ENCODE measurements at regions not wholly inside any gene's neighbourhood (a gene's known extent, or its start where the extent isn't known, plus 50 kb on each side); places are given as distances from the start of the nearest gene placed in this dataset.

DNA sequence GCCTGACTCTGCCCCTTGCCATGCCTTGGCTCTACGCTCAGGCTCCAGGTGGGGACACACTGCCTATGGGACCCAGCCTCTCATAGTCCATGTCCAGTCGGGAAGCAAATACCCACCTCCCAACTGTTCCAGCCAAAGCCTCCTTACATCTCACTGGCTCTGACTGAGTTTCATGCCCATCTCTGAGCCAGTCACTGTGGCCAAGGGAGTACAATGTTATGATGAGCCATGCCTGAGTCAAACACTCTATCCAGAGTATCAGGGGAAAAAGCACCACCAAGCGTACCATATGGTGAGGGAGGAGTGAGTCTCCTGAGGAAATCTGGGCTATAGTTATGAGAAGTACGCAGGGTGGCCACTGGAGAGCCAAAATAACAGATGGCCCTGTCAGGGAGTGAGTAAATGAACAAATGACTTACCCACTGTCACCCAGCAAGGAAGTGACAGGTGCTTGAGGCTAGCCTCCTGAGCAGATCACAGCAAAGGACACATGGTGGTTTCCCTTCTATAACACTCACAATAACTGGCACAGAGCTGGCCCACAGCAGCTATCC lies 236.6 kb upstream of the GJB5 start:
- DNase-seq = no peak

- DNase-seq = no peak
These were observed 234.7 kb upstream of the GJB5 start for GRCh38 chr1:34520111-34520510.

DNA sequence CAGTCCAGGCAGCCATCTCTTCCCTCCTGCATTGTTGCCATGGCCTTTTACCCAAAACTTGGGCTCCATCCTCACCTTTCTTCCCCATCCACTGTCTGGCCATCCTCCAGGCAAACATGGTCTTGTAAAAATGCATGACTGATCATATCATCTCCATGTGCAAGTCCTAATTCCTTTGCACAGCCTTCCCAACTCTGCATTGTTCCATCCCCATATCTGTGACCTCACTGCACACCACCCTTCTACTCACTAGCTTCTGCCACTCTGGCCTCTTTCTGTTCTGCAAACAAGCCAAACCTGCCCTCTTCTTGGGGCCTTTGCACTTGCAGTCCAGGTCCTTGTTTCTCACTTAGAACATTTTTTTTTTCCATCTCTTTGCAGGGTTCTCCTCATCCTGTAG lies 230.1 kb upstream of the GJB5 start:
- no peak for DNase-seq

DNA sequence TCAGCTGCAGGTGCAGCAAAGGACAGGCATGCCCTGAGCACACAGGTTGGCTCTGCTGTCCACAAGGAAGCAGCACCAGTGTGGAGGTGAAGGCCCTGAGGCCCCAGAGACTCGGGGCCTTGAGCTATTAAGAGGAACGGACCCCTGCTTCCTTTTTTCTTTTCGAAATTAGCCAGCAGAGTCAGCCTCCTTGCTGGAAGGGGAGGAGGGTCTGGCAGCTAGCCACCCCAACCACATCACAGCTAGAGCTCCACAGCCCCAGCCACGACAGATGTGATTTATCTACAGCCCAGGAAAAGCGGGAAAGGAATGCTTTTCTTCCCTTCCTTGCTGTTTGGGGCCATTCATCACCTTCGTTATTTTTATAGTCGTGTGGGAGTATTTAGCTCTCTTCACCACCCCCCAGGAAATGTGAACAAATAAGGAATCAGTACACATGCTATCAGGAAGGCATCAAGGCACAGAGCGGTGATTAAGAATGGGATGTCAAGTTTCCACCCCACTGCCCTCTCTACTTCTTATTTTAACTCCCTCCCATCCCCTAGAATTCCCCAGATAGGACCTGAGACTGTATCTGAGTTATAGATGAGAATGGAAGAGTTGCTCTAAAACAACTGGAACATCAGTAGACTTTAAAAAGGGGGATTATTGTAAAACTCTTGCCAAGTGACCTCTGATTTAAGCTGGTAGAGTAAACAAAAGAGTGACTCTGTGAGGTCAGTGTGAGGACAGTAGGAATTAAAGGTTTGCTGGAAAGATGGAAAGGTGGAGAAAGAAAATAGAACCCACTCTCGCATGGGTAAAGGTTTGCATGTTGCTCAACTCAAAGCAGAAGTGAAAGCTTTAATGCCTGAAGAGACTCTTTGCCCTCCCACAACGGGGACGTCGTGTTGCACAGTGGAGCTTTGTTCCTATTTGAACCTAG lies 224.7 kb upstream of the GJB5 start:
- no peak for DNase-seq

DNA sequence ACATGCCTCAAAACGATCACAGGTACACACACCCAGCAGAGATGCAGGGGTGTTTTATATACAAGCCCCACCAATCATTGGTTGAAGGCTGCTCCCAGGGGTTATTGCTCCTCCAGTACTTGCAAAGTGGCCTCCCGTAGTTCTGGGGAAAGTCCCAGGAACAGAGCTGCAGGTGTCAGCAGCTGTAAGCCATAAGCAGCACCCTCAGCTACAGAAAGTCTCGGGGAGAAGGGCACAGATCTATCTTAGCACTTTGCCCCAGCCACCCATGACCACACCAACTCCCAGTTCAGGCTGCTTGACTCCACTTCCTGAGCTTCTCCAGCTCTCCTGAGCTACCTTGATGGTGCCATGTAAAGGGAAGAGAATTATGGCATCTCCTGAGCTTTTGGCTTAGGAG lies 222.7 kb upstream of the GJB5 start:
- DNase-seq = no peak

DNA sequence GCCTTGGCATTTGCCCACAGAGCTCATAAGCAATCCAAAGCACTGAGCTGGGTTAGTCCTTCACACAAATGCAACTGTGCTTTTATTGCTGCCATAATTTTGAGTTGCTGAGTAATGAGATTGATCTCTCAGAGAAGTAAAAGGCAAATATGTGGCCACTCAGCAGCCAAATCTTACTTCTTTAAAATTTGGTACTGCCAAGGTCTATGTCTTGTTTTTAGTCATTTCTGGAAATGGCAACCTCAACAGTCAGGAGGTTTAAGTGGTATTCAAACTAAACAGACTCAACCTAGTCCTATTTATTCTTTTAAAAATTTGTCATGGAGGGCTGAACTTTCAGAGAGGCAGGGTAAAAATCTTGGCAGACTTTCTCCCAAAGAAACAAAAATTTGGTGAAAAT lies 216.4 kb upstream of the GJB5 start:
- DNase-seq = no peak

GRCh38 chr1:34547046-34547674 lies 207.7 kb upstream of the GJB5 start:
- DNase-seq = no peak

GRCh38 chr1:34549199-34549598 lies 205.6 kb upstream of the GJB5 start:
- no peak for DNase-seq

GRCh38 chr1:34578306-34578705 lies 176.5 kb upstream of the GJB5 start:
- DNase-seq = no peak

DNA sequence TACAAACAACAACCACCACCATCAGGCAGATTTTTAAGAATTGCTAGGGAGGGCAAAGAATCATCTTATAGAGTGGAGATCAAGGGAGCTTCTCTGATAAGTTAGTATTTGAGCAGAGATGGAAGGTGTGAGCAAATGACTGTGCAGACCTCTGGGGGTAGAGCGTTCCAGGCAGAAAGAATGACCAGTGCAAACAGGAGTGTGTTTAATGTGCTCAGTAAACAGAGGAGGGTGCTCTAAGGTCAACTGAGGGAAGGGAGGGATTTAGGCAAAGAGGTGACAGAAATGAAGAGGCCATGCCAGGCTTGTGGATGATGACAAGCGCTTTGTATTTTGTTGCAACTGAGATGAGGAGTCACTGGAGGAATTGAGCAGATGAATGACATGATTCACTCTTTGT lies 172.5 kb upstream of the GJB5 start:
- DNase-seq = no peak

DNA sequence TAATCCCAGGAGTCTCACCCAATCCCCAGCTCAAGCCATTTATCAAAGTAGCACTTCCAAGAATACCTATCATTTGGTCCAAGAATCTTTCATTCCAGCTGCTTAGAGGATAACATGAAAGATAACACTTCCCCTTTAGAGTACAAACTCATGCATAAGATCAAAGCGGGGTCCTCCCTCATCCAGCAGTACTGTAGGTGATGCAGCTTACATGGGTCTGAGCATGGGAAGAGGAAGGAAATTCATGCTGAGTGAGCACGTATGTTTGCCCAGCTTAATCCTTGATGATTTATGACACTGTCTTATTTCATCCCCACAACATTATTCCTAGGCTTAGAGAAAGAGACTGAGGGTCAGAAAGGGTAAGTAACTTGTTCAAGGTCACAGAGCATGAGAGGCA lies 167.1 kb upstream of the GJB5 start:
- DNase-seq = no peak

DNA sequence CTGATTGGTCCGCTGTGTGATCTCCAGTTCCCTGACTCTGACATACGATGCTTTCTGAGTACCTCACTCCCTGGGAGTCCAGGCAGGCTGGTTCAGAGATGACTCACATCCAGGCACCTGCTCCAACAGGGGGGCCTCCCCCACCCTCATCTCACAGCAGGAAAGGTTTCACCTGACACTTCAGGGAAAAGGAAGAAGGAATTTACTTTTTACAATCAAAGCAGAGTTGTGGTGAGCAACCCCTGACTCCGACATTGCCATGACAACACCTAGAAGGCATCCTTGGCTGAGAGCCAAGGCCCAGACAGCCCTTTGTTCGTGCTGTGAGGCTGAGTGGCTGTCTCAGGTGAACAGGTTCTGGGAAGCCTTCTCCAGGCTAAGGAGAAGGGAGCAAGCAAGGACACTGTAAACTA lies 164.6 kb upstream of the GJB5 start:
- no peak for DNase-seq

DNA sequence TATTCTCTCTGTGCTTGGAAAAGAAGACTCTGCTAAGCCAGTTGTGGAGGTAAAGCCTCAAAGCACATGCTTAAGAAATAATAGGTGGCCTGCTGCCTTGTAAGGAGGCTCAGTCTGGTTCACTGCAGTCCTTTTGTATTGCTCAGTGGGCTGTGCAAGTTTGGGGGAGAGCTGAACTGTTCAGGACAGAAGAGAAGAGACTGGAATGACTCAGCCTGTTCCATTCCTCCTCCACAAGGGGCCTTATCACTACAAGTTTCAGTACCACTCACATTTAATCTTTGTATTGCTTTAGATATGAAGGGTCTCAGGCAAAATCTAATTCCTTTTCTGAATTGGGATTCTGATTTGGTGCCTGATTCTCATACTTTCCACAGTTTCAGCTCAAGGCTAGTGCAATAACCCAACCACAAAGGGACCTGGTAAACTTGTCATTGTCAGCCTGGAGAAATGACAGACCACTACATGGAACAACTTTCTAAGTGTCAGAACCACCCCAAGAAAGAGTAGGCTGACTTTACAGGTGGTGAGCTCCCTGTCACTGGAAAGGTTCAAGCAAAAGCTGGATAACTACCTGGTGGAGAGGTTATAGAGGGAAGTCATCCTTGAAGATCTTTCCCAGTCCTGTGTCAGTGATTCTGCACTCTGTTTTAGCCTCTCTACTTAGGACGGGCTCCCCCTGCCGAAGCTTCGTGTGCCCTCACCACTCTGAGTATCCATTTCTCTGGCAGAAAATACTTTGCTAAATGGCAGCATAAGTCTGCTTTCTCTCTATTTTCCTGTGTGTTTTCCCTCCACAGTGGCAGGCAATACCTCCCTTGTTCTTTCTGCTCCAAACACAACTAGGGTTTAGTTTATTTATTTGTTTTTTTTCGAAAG lies 162.9 kb upstream of the GJB5 start:
- no peak for DNase-seq

DNA sequence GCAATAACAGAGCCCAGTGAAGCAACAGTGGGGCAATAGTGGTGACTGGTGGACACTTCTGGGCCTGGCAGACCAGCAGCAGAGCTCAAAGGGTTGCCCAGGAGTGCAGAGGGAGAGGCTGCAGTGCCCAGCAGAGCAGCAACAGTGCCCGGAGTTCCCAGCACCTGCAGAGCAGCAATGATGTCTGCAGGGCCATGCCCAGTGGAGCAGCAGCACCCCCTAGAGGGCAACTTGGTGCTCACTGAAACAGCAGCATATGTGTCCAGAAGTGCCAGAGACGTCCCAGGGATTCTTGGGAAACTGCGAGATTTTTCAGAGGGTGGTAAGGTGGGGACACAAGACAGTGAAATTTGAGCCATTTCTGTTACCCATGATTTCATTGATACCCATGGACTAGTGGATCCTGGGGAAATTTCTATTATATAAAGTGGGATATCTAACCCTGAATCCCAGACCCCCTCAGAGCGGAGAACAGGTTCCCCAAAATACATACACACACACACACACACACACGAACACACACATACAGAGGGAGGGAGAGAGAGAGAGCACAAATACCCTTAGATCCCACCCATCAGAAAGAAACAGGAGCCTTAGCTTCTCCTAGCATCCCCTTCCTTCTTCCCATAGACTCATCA lies 156.9 kb upstream of the GJB5 start:
- DNase-seq = peak in 1 of 6 experiments; percentile 1

DNA sequence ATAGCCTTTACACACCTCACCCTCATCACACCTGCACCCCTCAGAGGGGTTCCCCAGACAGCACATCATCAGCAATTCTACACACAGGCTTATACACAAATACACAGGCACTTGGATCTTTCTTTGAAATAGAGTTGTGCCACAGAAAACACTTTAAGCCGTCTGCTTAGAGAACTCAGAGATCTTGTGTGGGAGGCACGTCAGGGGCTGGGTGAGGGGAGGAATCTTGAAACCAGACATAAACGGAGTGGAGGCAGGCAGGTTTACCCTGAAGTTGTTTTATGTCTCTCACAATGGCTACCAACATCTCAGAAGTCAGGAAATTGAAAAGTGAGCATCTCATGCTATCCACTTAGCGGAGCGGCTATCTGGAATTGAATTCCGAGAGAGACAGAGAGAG lies 151.9 kb upstream of the GJB5 start:
- no peak for DNase-seq

- no peak for DNase-seq
These were observed 151.3 kb upstream of the GJB5 start for GRCh38 chr1:34603594-34603993.

DNA sequence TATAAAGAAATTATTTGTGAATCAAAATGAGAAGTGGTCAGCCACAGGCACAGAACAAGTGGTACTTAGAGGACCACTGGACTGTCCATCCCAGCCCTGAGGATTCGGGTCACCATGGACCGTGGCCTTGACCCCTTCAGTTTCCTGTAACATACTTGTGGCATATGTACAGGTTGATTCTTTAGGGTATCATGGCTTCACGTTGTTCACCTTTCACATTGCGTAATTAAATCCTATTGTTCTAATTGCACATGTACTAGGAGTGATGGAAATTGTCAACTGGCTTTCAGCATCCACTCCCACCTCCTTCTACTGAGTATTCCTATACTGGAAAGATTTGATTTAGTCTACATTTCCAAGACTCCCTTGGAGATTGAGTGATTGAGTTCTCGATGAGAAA lies 148.3 kb upstream of the GJB5 start:
- no peak for DNase-seq

DNA sequence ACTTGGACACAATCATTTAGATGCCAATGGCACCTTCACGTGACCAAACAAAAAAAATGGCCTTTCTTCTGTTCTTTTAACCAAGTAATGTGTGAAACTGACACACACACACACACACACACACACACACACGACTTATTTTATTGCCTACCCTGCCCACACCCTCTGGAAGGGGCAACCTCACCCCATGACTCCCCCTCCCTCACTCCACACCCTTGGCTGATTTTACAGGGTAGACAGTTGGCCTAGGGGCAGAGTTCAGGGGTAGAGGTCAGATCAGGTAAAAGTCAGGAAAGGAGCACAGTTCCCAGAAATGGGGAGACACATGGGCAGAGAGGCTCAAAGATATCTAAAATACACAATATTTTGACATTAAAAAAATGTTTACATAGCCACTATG lies 144.8 kb upstream of the GJB5 start:
- DNase-seq = no peak

DNA sequence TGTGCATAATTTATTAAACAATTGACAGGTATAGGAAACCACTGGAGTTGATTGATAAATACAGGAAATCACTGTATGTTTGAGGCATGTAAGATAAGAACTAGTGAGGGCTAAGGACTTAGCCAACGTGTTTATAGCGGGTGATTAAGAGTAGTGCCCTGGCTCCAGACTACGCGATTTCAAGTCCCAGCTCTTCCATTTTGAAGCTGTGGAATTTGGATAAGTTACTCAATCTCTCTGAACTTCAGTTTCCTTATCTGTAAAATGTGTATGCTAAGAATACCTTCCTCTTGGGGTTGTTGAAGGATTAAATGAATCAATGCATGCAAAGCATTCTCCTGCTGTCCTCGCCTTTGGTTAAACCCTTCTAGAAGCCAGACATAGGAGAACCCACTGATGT lies 143.3 kb upstream of the GJB5 start:
- DNase-seq = no peak

DNA sequence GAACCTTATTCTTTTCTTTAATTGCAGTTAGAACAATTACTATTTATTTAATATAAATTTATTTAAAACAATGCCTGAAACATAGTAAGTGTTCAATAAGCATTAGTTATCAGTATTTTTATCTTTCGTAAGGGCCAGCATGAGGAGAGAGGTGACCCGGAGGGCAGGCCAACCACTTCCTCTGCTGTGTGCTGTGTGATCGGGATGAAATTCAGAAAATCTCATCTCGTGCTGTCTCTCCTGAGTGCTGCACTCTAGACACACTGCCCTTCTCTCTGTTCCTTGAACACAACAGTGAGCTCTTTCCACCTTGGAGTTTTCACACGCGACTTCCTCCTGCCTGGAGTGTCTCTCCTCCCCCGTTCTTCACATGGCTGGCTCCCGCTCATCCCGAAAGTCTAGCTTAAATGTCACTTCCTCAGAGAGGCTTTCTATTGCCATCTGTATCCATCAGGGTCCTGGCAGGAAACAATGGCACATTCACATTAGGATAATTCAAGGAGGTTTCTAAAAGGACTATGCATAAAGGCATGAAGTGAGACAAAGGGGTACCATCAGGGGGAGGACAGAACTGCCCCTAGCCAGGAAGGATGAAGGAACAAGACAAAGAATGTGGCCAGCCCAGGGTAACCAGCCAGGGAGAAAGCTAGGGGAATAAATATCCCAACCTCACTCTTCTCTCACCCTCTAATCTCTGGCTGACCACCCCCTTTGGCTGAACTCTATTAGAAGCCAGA lies 142.6 kb upstream of the GJB5 start:
- no peak for DNase-seq

GRCh38 chr1:34617321-34618118 lies 137.3 kb upstream of the GJB5 start:
- DNase-seq = no peak
